Neuronal stem cell (in vitro differentiated cells): ENCODE measurements at regions not wholly inside any gene's neighbourhood (a gene's known extent, or its start where the extent isn't known, plus 50 kb on each side); places are given as distances from the start of the nearest gene placed in this dataset.

Source experiments
- DNase-seq: peaks from one replicate; pipeline ENCODE4 v3.0.0-alpha.2; 2013; ENCODE audit warnings: low spot score
- H2AFZ ChIP-seq: one replicate; pipeline ENCODE4 v1.6.1; 2013; ENCODE audit warnings: mild to moderate bottlenecking, low read length, inconsistent platforms
- H2AK5ac ChIP-seq: 2 replicates; pipeline ENCODE4 v1.6.1; 2013; ENCODE audit warnings: low read depth, mild to moderate bottlenecking, inconsistent platforms, low read length, moderate library complexity, mixed read lengths
- H2BK120ac ChIP-seq: 2 replicates; pipeline ENCODE4 v1.6.1; 2013; ENCODE audit warnings: low read depth, mild to moderate bottlenecking, inconsistent platforms, low read length, moderate library complexity, mixed read lengths
- H2BK12ac ChIP-seq: one replicate; pipeline ENCODE4 v1.6.1; 2013; ENCODE audit warnings: low read length, inconsistent platforms
- H2BK15ac ChIP-seq: 2 replicates; pipeline ENCODE4 v1.6.1; 2013; ENCODE audit warnings: mild to moderate bottlenecking, low read length, inconsistent platforms, mixed read lengths
- H2BK5ac ChIP-seq: one replicate; pipeline ENCODE4 v1.6.1; 2013; ENCODE audit warnings: inconsistent platforms, mild to moderate bottlenecking, low read length, moderate library complexity
- H3K14ac ChIP-seq: one replicate; pipeline ENCODE4 v1.6.1; 2013; ENCODE audit warnings: low read length, inconsistent platforms
- H3K18ac ChIP-seq: 2 replicates; pipeline ENCODE4 v1.6.1; 2013; ENCODE audit warnings: low read length, inconsistent platforms
- H3K23ac ChIP-seq: 2 replicates; pipeline ENCODE4 v1.6.1; 2013; ENCODE audit warnings: low read depth, mild to moderate bottlenecking, mixed read lengths, low read length, inconsistent platforms; ENCODE audit not compliant: poor library complexity
- H3K27ac ChIP-seq: replicated peaks from 3 replicates; pipeline ENCODE4 v1.5.1; 2013; ENCODE audit warnings: low read length, inconsistent platforms
- H3K27me3 ChIP-seq, 3 experiments: 2 replicates each; pipeline ENCODE4 v1.6.1; 2013; ENCODE audit warnings: low read length in 3 of 3, mild to moderate bottlenecking in 2 of 3, inconsistent platforms in 1 of 3, low read depth in 1 of 3, mixed read lengths in 1 of 3, moderate library complexity in 1 of 3; ENCODE audit not compliant: control insufficient read depth in 3 of 3, insufficient read depth in 3 of 3
- H3K36me3 ChIP-seq, 2 donors: replicated peaks in 1 of 2; 2 replicates each; pipeline ENCODE4 v1.6.1; 2013; ENCODE audit warnings: low read length in 2 of 2; ENCODE audit not compliant: control insufficient read depth in 2 of 2, insufficient read depth in 2 of 2
- H3K4ac ChIP-seq: 2 replicates; pipeline ENCODE4 v1.6.1; 2013; ENCODE audit warnings: inconsistent platforms, mild to moderate bottlenecking, low read length, moderate library complexity
- H3K4me1 ChIP-seq, 2 donors: 1 replicate in 1 of 2; 2 replicates in 1 of 2; pipeline ENCODE4 v1.6.1; 2013; ENCODE audit warnings: low read length in 2 of 2, low read depth in 1 of 2; ENCODE audit not compliant: control insufficient read depth in 2 of 2, insufficient read depth in 1 of 2
- H3K4me2 ChIP-seq: one replicate; pipeline ENCODE4 v1.6.1; 2013; ENCODE audit warnings: mild to moderate bottlenecking, low read length, inconsistent platforms; ENCODE audit not compliant: insufficient read depth, poor library complexity, severe bottlenecking
- H3K4me3 ChIP-seq, 2 donors: 2 replicates each; pipeline ENCODE4 v1.5.1; 2013; ENCODE audit warnings: low read length in 2 of 2, mild to moderate bottlenecking in 2 of 2, inconsistent platforms in 1 of 2, moderate library complexity in 1 of 2
- H3K79me1 ChIP-seq: one replicate; pipeline ENCODE4 v1.6.1; 2013; ENCODE audit warnings: low read depth, mild to moderate bottlenecking, inconsistent platforms, low read length, moderate library complexity
- H3K9ac ChIP-seq: one replicate; pipeline ENCODE4 v1.6.1; 2013; ENCODE audit warnings: mild to moderate bottlenecking, low read depth, low read length, inconsistent platforms; ENCODE audit not compliant: poor library complexity
- H3K9me3 ChIP-seq, 2 donors: replicated peaks in 1 of 2; 2 replicates each; pipeline versions ENCODE3 to v1.6.1; 2013; ENCODE audit warnings: low read length in 2 of 2, mild to moderate bottlenecking in 2 of 2, inconsistent platforms in 1 of 2, low read depth in 1 of 2, mixed read lengths in 1 of 2, moderate library complexity in 1 of 2; ENCODE audit not compliant: control insufficient read depth in 2 of 2, insufficient read depth in 1 of 2
- H4K8ac ChIP-seq: one replicate; pipeline ENCODE4 v1.6.1; 2013; ENCODE audit warnings: low read depth, mild to moderate bottlenecking, inconsistent platforms, low read length, moderate library complexity
- H4K91ac ChIP-seq: one replicate; pipeline ENCODE4 v1.6.1; 2013; ENCODE audit warnings: low read length, low read depth, mild to moderate bottlenecking, inconsistent platforms; ENCODE audit not compliant: poor library complexity
- WGBS, 2 donors: extraction: QIAGEN DNeasy Blood & Tissue Kit; methylation state at CpG; one replicate each; pipeline ENCODE4 v1.1.7; 2013; ENCODE audit warnings: missing lambda C conversion rate in 2 of 2, mixed read lengths in 1 of 2; ENCODE audit not compliant: insufficient read length in 2 of 2, insufficient replicate concordance in 1 of 2; ENCODE audit errors: extremely low coverage in 2 of 2; 5-methylcytosine and 5-hydroxymethylcytosine counted together

- H4K91ac ChIP-seq = no peak overlapping the region
Observed at GRCh38 chr9:83177747-83178146, 114.8 kb upstream of the RASEF start.

DNA sequence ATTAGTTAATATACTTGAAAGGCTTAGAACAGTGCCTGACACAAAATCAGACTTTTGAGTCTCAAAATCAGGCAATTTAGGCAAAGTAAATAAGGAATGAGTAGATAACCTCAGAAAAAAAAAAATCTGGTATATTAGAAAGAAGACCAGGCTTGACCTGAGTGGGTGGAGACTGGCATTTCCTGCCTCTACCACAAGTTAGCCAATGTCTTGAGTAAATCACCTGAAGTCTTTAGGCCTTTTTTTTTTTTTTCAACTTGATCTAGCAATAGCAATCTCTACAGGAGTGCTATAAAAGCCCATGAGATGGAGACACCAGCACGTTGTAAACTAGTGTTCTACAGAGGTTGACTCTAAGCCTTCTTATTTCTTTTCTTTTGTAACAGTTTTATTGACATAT lies 104.2 kb upstream of the RASEF start:
- Histone ChIP-seq H2BK12ac (no peak overlapping the region), H2AK5ac (no peak overlapping the region), H2BK15ac (no peak overlapping the region), H2AFZ (no peak overlapping the region), H3K23ac (no peak overlapping the region), H4K8ac (no peak overlapping the region), H3K4ac (no peak overlapping the region), H3K79me1 (no peaks in the 10 kb centered on the region), H3K4me1 (no peaks in the 10 kb centered on the region), H2BK120ac (no peak overlapping the region), H3K4me2 (no peak overlapping the region), H3K18ac (no peak overlapping the region), H3K4me3 (no peak overlapping the region), H3K27me3 (no peaks in the 10 kb centered on the region), H3K14ac (no peak overlapping the region), H4K91ac (no peak overlapping the region), H2BK5ac (no peak overlapping the region), H3K27ac (no peak overlapping the region), H3K9ac (no peak overlapping the region), H3K36me3 (no peaks in the 10 kb centered on the region), H3K9me3 (no peaks in the 10 kb centered on the region)
- DNase-seq = no peak
- WGBS, 2 donors = no CpG with 5 or more reads among the region's 1 CpG

More at GRCh38 chr9:83177747-83178146, 114.8 kb upstream of the RASEF start:
- Histone ChIP-seq H3K27me3 (no peaks in the 10 kb centered on the region), H3K23ac (no peak overlapping the region), H3K4me3 (no peak overlapping the region), H3K4me2 (no peak overlapping the region), H3K18ac (no peak overlapping the region), H3K14ac (no peak overlapping the region), H3K4me1 (no peaks in the 10 kb centered on the region), H4K8ac (no peak overlapping the region), H2BK12ac (no peak overlapping the region), H3K9ac (no peak overlapping the region), H2BK120ac (no peak overlapping the region), H3K36me3 (no peaks in the 10 kb centered on the region), H2BK15ac (no peak overlapping the region), H3K9me3 (no peaks in the 10 kb centered on the region), H2AK5ac (no peak overlapping the region), H3K4ac (no peak overlapping the region), H3K27ac (no peak overlapping the region), H3K79me1 (no peaks in the 10 kb centered on the region), H2AFZ (no peak overlapping the region), H2BK5ac (no peak overlapping the region)
- DNase-seq = no peak
- WGBS, 2 donors = no CpG with 5 or more reads among the region's 3 CpGs

GRCh38 chr9:83166372-83166771 lies 103.4 kb upstream of the RASEF start:
- Histone ChIP-seq H2BK15ac (no peak overlapping the region), H3K27me3 (no peaks in the 10 kb centered on the region), H3K9ac (no peak overlapping the region), H3K14ac (no peak overlapping the region), H3K27ac (no peak overlapping the region), H3K9me3 (no peaks in the 10 kb centered on the region), H2AFZ (no peak overlapping the region), H3K18ac (no peak overlapping the region), H4K8ac (no peak overlapping the region), H3K36me3 (no peaks in the 10 kb centered on the region), H3K4me2 (no peak overlapping the region), H4K91ac (no peak overlapping the region), H2AK5ac (no peak overlapping the region), H2BK5ac (no peak overlapping the region), H3K4ac (no peak overlapping the region), H2BK120ac (no peak overlapping the region), H3K79me1 (no peaks in the 10 kb centered on the region), H3K4me1 (no peaks in the 10 kb centered on the region), H3K4me3 (no peak overlapping the region), H3K23ac (no peak overlapping the region), H2BK12ac (no peak overlapping the region)
- no peak for DNase-seq
- whole genome bisulfite sequencing, 2 donors = no CpG with 5 or more reads among the region's 5 CpGs

DNA sequence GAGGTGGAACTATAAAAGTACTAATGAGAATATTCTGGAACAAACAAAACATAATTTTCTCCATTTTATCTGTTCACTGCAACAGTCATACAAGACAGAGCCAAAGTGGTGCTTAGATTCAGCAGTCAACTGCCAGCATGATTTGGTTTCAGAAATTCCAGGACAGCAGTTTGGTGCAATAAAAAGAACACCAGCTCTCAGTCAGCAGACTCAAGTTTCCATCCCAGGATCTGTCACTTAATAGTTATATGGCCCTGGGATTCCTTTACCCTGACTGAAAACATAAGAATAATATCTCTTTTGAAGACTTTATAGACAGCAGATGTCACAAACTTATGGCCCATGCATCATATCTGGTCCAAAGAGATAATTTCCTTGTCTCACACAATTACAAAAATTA lies 92.8 kb upstream of the RASEF start:
- no peaks in the 10 kb centered on the region for H3K36me3 ChIP-seq
- no peak overlapping the region for H2AK5ac ChIP-seq
- peaks cover 0 to 2% of the 10 kb centered on the region in 2 donors for H3K9me3 ChIP-seq
- no peaks in the 10 kb centered on the region for H3K79me1 ChIP-seq
- no peak overlapping the region for H3K23ac ChIP-seq
- no peak overlapping the region for H4K8ac ChIP-seq
- no peak overlapping the region for H2BK15ac ChIP-seq
- H2BK5ac ChIP-seq = no peak overlapping the region
- no peaks in the 10 kb centered on the region for H3K4me1 ChIP-seq
- H2AFZ ChIP-seq = no peak overlapping the region
- H3K14ac ChIP-seq = no peak overlapping the region
- H3K4me3 ChIP-seq = no peak overlapping the region
- no peak overlapping the region for H3K27ac ChIP-seq
- H3K27me3 ChIP-seq = no peaks in the 10 kb centered on the region
- H2BK120ac ChIP-seq = no peak overlapping the region
- no peak overlapping the region for H3K4ac ChIP-seq
- H3K18ac ChIP-seq = no peak overlapping the region
- no peak overlapping the region for H2BK12ac ChIP-seq
- DNase-seq = no peak
- no peak overlapping the region for H3K4me2 ChIP-seq
- no peak overlapping the region for H4K91ac ChIP-seq
- no peak overlapping the region for H3K9ac ChIP-seq
